ENCODE measurements at regions not wholly inside any gene's neighbourhood (a gene's known extent, or its start where the extent isn't known, plus 50 kb on each side); places are given as distances from the start of the nearest gene placed in this dataset.

DNA sequence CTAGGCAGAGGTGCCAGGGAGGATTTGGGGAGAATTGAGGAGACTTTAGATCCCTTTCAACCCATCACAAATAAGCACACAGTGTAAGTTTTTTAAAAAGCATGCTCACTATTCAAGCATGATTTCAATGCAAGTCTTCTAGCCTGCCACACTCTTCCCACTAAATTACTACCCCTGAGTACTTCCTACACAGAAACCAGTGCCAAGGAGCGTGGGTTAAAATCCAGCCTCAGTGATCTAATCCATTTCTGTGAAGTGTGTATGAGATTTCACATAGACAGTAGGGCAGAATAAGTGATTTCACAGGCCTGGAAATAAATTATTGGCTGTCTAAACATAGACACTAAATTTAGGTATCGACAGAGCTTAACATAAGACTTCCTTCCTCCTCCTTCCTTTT is 142.9 kb upstream of the ATP1B1 start:
- Histone ChIP-seq H3K9me3 (ENCODE audit: low read depth, low read length) (no peaks in the 10 kb centered on the region), H3K4me1 (ENCODE audit: insufficient read depth, low read length) (no peaks in the 10 kb centered on the region), H4K20me1 (ENCODE audit: insufficient read depth, low read length) (no peaks in the 10 kb centered on the region), H2AFZ (ENCODE audit: low read length) (no peak overlapping the region), H3K79me2 (ENCODE audit: insufficient read depth, low read length) (no peaks in the 10 kb centered on the region), H3K27me3 (ENCODE audit: insufficient read depth, low read length) (no peaks in the 10 kb centered on the region), H3K4me3 (ENCODE audit: insufficient read depth, low read length) (no peak overlapping the region), H3K27ac (ENCODE audit: low read depth, low read length) (no peak overlapping the region), H3K4me2 (ENCODE audit: insufficient read depth, low read length) (no peak overlapping the region), H3K36me3 (ENCODE audit: insufficient read depth, low read length) (no peaks in the 10 kb centered on the region)
- no peak for TF ChIP-seq CTCF (IDR thresholded peaks at IDR 0.05; ENCODE audit: extremely low read depth, low read depth, low read length)
- DNase-seq (ENCODE audit: insufficient read length, low spot score, missing footprints) = peak; percentile 17

DNA sequence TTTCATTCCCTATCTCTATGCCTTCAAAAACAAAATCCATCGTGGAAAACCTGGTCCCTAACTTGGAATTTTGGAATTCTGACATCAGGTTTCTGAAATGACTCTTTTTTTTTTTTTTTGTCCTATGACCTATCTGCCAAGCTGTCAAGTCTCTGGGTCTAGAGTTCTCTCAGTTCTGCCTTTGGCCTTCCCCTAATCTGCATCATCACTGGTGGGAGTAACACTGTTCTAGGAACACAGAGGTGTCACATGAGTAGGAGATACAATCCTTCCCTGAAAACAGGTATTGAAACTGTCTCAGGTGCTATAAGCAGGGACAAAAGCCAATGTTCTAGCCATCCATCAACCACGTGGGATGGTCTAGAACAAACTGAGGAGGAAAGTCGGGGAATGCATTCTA is 142.0 kb upstream of the ATP1B1 start:
- no peak for DNase-seq (ENCODE audit: insufficient read length, low spot score, missing footprints)
- Histone ChIP-seq H3K4me2 (ENCODE audit: insufficient read depth, low read length) (no peak overlapping the region), H3K4me3 (ENCODE audit: insufficient read depth, low read length) (no peak overlapping the region), H2AFZ (ENCODE audit: low read length) (no peak overlapping the region), H3K4me1 (ENCODE audit: insufficient read depth, low read length) (no peaks in the 10 kb centered on the region), H3K36me3 (ENCODE audit: insufficient read depth, low read length) (no peaks in the 10 kb centered on the region), H3K79me2 (ENCODE audit: insufficient read depth, low read length) (no peaks in the 10 kb centered on the region), H4K20me1 (ENCODE audit: insufficient read depth, low read length) (no peaks in the 10 kb centered on the region), H3K9me3 (ENCODE audit: low read depth, low read length) (no peaks in the 10 kb centered on the region), H3K27me3 (ENCODE audit: insufficient read depth, low read length) (no peaks in the 10 kb centered on the region), H3K27ac (ENCODE audit: low read depth, low read length) (no peak overlapping the region)
- TF ChIP-seq CTCF (IDR thresholded peaks at IDR 0.05; ENCODE audit: extremely low read depth, low read depth, low read length) = no peak

DNA sequence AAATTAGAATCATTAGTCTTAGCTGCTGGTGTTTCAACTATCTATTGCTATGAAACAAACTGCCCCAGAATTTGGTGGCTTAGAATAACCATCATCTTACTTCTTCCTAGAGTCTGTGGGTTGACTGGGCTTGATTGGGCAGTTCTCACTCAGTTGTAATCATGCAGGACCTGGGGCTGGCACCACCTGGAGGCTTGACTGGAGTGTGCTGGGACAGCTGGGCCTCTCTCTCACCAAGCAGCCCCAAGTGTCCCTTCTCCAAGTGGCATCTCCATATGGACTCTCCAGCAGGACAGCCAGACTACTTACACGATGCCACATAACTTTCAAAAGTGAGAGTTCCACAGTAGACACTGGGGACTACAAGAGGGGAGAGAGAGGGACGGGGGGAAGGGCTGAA is 140.3 kb upstream of the ATP1B1 start:
- no peak overlapping the region for H2AFZ ChIP-seq (ENCODE audit: low read length)
- H3K4me1 ChIP-seq (ENCODE audit: insufficient read depth, low read length) = no peaks in the 10 kb centered on the region
- no peak for DNase-seq (ENCODE audit: insufficient read length, low spot score, missing footprints)
- TF ChIP-seq CTCF (IDR thresholded peaks at IDR 0.05; ENCODE audit: extremely low read depth, low read depth, low read length) = no peak
- no peak overlapping the region for H3K4me3 ChIP-seq (ENCODE audit: insufficient read depth, low read length)
- no peaks in the 10 kb centered on the region for H3K9me3 ChIP-seq (ENCODE audit: low read depth, low read length)
- no peaks in the 10 kb centered on the region for H3K79me2 ChIP-seq (ENCODE audit: insufficient read depth, low read length)
- no peaks in the 10 kb centered on the region for H3K27me3 ChIP-seq (ENCODE audit: insufficient read depth, low read length)
- H3K27ac ChIP-seq (ENCODE audit: low read depth, low read length) = no peak overlapping the region
- H3K4me2 ChIP-seq (ENCODE audit: insufficient read depth, low read length) = no peak overlapping the region
- no peaks in the 10 kb centered on the region for H3K36me3 ChIP-seq (ENCODE audit: insufficient read depth, low read length)
- no peaks in the 10 kb centered on the region for H4K20me1 ChIP-seq (ENCODE audit: insufficient read depth, low read length)

- H3K79me2 ChIP-seq (ENCODE audit: insufficient read depth, low read length) = no peaks in the 10 kb centered on the region
- no peak overlapping the region for H2AFZ ChIP-seq (ENCODE audit: low read length)
- no peaks in the 10 kb centered on the region for H3K9me3 ChIP-seq (ENCODE audit: low read depth, low read length)
- H3K27me3 ChIP-seq (ENCODE audit: insufficient read depth, low read length) = no peaks in the 10 kb centered on the region
- no peaks in the 10 kb centered on the region for H4K20me1 ChIP-seq (ENCODE audit: insufficient read depth, low read length)
- no peak overlapping the region for H3K4me3 ChIP-seq (ENCODE audit: insufficient read depth, low read length)
- H3K4me2 ChIP-seq (ENCODE audit: insufficient read depth, low read length) = no peak overlapping the region
- no peaks in the 10 kb centered on the region for H3K36me3 ChIP-seq (ENCODE audit: insufficient read depth, low read length)
- H3K4me1 ChIP-seq (ENCODE audit: insufficient read depth, low read length) = no peaks in the 10 kb centered on the region
- no peak overlapping the region for H3K27ac ChIP-seq (ENCODE audit: low read depth, low read length)
- TF ChIP-seq CTCF (IDR thresholded peaks at IDR 0.05; ENCODE audit: extremely low read depth, low read depth, low read length) = no peak
- DNase-seq (ENCODE audit: insufficient read length, low spot score, missing footprints) = peak; percentile 3
These were observed 139.9 kb upstream of the ATP1B1 start for GRCh38 chr1:168966636-168967035.

All from osteoblast (primary cell).